GM18951 (cell line): ENCODE measurements at regions not wholly inside any gene's neighbourhood (a gene's known extent, or its start where the extent isn't known, plus 50 kb on each side); places are given as distances from the start of the nearest gene placed in this dataset.

Source experiments
- POLR2A ChIP-seq: IDR thresholded peaks from 4 replicates; pipeline ENCODE4 v1.6.1; 2011; ENCODE audit warnings: mild to moderate bottlenecking; ENCODE audit not compliant: insufficient read length, insufficient read depth; ENCODE audit errors: extremely low read depth
- in situ Hi-C: fragments of 300-500 bp; cut with MboI; formaldehyde crosslinking; loops from one replicate; pipeline ENCODE4 v1.12.0; 2022; ENCODE audit warnings: low sequenced_read_pairs, mixed read lengths, inconsistent platforms; ENCODE audit not compliant: unreplicated experiment

GRCh38 chr11:69398529-69399492, 82.7 kb upstream of the LINC01488 start:
- in situ Hi-C loops, result no loop called here
- no peak for TF ChIP-seq POLR2A

- in situ Hi-C loops, result no loop called here
- TF ChIP-seq POLR2A, result no peak
Observed at GRCh38 chr11:69400140-69400539, 81.3 kb upstream of the LINC01488 start.

- in situ Hi-C loops, result no loop called here
- TF ChIP-seq POLR2A, result no peak
Observed at GRCh38 chr11:69400771-69401590, 80.5 kb upstream of the LINC01488 start.

- TF ChIP-seq POLR2A, result no peak
- in situ Hi-C loops, result no loop called here
Observed at GRCh38 chr11:69401715-69402114, 79.7 kb upstream of the LINC01488 start.

GRCh38 chr11:69402251-69402887, 79.1 kb upstream of the LINC01488 start:
- in situ Hi-C loops, result no loop called here
- TF ChIP-seq POLR2A, result no peak

GRCh38 chr11:69403556-69404215, 77.8 kb upstream of the LINC01488 start:
- in situ Hi-C loops, result no loop called here
- TF ChIP-seq POLR2A, result no peak

- in situ Hi-C loops, result no loop called here
- TF ChIP-seq POLR2A, result no peak
Observed at GRCh38 chr11:69406060-69406459, 75.4 kb upstream of the LINC01488 start.

GRCh38 chr11:69409812-69410645, 71.4 kb upstream of the LINC01488 start:
- TF ChIP-seq POLR2A, result no peak
- in situ Hi-C loops, result no loop called here

GRCh38 chr11:69411257-69411924, 70.1 kb upstream of the LINC01488 start:
- TF ChIP-seq POLR2A, result no peak
- in situ Hi-C loops, result no loop called here

- in situ Hi-C loops, result no loop called here
- no peak for TF ChIP-seq POLR2A
Observed at GRCh38 chr11:69413015-69413801, 68.3 kb upstream of the LINC01488 start.

GRCh38 chr11:69413993-69414392, 67.5 kb upstream of the LINC01488 start:
- in situ Hi-C loops, result no loop called here

More at GRCh38 chr11:69413993-69414392, 67.5 kb upstream of the LINC01488 start:
- TF ChIP-seq POLR2A, result no peak
